Osteoblast (primary cell): ENCODE measurements at regions not wholly inside any gene's neighbourhood (a gene's known extent, or its start where the extent isn't known, plus 50 kb on each side); places are given as distances from the start of the nearest gene placed in this dataset.

Experiments
- DNase-seq: peaks from one replicate; pipeline ENCODE4 v3.0.0; 2011; ENCODE audit warnings: low spot score, mixed read lengths; ENCODE audit not compliant: insufficient read length; ENCODE audit errors: missing footprints
- H2AFZ ChIP-seq: 2 replicates; pipeline ENCODE4 v1.6.0; 2011; ENCODE audit warnings: mild to moderate bottlenecking, low read length
- H3K27ac ChIP-seq: 2 replicates; pipeline ENCODE4 v1.5.1; 2011; ENCODE audit warnings: mild to moderate bottlenecking, low read depth, low read length, moderate library complexity
- H3K27me3 ChIP-seq: 2 replicates; pipeline ENCODE4 v1.6.0; 2012; ENCODE audit warnings: mild to moderate bottlenecking, control low read depth, inconsistent platforms, low read length, moderate library complexity; ENCODE audit not compliant: insufficient read depth
- H3K36me3 ChIP-seq: 2 replicates; pipeline ENCODE4 v1.5.1; 2011; ENCODE audit warnings: mild to moderate bottlenecking, low read length, control low read depth, moderate library complexity; ENCODE audit not compliant: insufficient read depth
- H3K4me1 ChIP-seq: 2 replicates; pipeline ENCODE4 v1.5.1; 2011; ENCODE audit warnings: mild to moderate bottlenecking, low read length, control low read depth, moderate library complexity; ENCODE audit not compliant: insufficient read depth
- H3K4me2 ChIP-seq: 2 replicates; pipeline ENCODE4 v1.6.0; 2011; ENCODE audit warnings: mild to moderate bottlenecking, low read length; ENCODE audit not compliant: insufficient read depth
- H3K4me3 ChIP-seq: fragments of 200-600 bp; sonication (generic); 3 replicates; pipeline ENCODE4 v1.5.1; 2012; ENCODE audit warnings: mild to moderate bottlenecking, low read length, inconsistent platforms; ENCODE audit not compliant: insufficient read depth
- H3K79me2 ChIP-seq: 2 replicates; pipeline ENCODE4 v1.6.0; 2012; ENCODE audit warnings: mild to moderate bottlenecking, low read length, control low read depth, inconsistent platforms; ENCODE audit not compliant: insufficient read depth
- H3K9me3 ChIP-seq: 2 replicates; pipeline ENCODE4 v1.5.1; 2011; ENCODE audit warnings: low read depth, low read length, control low read depth
- H4K20me1 ChIP-seq: 2 replicates; pipeline ENCODE4 v1.6.0; 2012; ENCODE audit warnings: mild to moderate bottlenecking, low read length, control low read depth; ENCODE audit not compliant: insufficient read depth
- TF ChIP-seq, protein P1 (sequence below): IDR thresholded peaks from 2 replicates; pipeline ENCODE4 v1.5.1; 2011; ENCODE audit warnings: mild to moderate bottlenecking, low read depth, low read length, moderate library complexity; ENCODE audit errors: extremely low read depth

DNA sequence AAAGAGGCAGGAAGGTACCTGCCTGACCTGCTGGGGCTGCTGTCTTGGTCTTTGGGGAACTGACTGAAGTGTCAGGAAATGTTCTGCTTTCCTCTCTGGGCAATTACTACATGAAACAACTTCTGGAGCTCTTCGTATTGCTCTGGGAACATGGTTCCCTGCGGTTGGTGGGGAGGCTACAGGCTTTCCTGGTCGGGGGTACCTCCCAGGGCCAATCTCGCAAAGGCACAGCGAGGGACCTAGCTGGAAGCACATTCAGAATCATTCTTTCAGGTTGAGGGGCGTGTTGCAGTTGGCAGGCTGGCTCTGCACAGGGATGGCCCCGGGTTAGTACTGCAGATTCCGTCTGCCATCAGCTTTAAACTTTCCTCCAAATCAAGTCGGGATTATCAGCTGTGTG, 88.9 kb upstream of the RANBP3L start:
- no peak overlapping the region for H2AFZ ChIP-seq

DNA sequence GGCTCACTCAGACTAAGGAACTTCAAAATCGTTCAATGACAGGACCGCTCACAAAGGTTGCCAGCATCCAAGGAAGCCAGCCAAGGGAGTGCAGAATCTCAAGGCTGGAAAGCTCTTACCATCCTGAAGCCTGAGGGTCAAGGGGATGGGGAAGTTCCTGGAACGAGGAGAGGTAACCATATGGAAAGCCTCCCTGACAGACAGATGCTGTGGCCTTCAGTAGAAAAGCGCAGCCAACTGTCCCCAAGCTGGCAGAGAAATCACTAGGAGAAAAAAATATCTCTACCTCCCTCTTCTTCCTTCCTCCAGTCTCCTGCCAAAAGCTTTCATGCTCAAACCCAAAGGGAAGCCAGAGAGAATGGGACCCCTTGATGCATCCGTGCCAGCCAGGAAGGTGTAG, 90.5 kb upstream of the RANBP3L start:
- Histone ChIP-seq H2AFZ (no peak overlapping the region), H3K4me2 (no peak overlapping the region), H3K27ac (no peak overlapping the region), H3K9me3 (no peaks in the 10 kb centered on the region), H3K79me2 (no peaks in the 10 kb centered on the region), H3K4me1 (peaks cover 30% of the 10 kb centered on the region), H3K36me3 (no peaks in the 10 kb centered on the region), H3K27me3 (no peaks in the 10 kb centered on the region), H3K4me3 (no peak overlapping the region), H4K20me1 (no peaks in the 10 kb centered on the region)
- DNase-seq = peak; percentile 38
- TF ChIP-seq, protein P1, sequence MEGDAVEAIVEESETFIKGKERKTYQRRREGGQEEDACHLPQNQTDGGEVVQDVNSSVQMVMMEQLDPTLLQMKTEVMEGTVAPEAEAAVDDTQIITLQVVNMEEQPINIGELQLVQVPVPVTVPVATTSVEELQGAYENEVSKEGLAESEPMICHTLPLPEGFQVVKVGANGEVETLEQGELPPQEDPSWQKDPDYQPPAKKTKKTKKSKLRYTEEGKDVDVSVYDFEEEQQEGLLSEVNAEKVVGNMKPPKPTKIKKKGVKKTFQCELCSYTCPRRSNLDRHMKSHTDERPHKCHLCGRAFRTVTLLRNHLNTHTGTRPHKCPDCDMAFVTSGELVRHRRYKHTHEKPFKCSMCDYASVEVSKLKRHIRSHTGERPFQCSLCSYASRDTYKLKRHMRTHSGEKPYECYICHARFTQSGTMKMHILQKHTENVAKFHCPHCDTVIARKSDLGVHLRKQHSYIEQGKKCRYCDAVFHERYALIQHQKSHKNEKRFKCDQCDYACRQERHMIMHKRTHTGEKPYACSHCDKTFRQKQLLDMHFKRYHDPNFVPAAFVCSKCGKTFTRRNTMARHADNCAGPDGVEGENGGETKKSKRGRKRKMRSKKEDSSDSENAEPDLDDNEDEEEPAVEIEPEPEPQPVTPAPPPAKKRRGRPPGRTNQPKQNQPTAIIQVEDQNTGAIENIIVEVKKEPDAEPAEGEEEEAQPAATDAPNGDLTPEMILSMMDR = no peak

More for the DNA sequence above, 88.9 kb upstream of the RANBP3L start:
- peak; percentile 25 for DNase-seq
- Histone ChIP-seq H3K79me2 (no peaks in the 10 kb centered on the region), H3K27ac (no peak overlapping the region), H3K4me2 (no peak overlapping the region), H4K20me1 (no peaks in the 10 kb centered on the region), H3K36me3 (no peaks in the 10 kb centered on the region), H3K4me1 (peaks cover 21% of the 10 kb centered on the region), H3K9me3 (no peaks in the 10 kb centered on the region), H3K4me3 (no peak overlapping the region), H3K27me3 (no peaks in the 10 kb centered on the region)
- TF ChIP-seq, protein P1 = no peak

DNA sequence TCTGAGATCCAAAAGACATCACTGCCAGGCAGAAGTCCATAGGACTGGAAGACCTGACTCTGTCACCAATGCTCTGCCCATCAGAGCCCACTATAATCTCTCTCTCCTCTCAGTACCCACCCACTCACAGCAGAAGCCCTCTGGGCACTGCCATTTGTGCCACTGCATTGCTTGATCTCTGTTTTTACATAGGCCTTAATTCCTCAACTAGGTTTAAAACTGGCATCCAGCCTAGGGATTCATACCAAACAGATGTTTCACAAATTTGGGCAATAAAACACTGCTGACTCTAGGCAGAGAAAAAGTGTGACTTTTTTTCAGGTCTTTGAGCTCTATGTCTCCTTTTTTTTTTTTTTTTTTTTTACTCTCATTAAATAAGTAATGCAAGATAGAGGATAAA, 91.1 kb upstream of the RANBP3L start:
- TF ChIP-seq, protein P1 = no peak
- Histone ChIP-seq H3K27ac (peak overlapping the region; percentile 32), H4K20me1 (no peaks in the 10 kb centered on the region), H3K4me3 (no peak overlapping the region), H3K4me1 (peaks cover 30% of the 10 kb centered on the region), H3K36me3 (no peaks in the 10 kb centered on the region), H3K79me2 (no peaks in the 10 kb centered on the region), H3K9me3 (no peaks in the 10 kb centered on the region), H3K4me2 (peak overlapping the region; percentile 20), H3K27me3 (no peaks in the 10 kb centered on the region), H2AFZ (peak overlapping the region; percentile 45)
- DNase-seq = peak; percentile 80

DNA sequence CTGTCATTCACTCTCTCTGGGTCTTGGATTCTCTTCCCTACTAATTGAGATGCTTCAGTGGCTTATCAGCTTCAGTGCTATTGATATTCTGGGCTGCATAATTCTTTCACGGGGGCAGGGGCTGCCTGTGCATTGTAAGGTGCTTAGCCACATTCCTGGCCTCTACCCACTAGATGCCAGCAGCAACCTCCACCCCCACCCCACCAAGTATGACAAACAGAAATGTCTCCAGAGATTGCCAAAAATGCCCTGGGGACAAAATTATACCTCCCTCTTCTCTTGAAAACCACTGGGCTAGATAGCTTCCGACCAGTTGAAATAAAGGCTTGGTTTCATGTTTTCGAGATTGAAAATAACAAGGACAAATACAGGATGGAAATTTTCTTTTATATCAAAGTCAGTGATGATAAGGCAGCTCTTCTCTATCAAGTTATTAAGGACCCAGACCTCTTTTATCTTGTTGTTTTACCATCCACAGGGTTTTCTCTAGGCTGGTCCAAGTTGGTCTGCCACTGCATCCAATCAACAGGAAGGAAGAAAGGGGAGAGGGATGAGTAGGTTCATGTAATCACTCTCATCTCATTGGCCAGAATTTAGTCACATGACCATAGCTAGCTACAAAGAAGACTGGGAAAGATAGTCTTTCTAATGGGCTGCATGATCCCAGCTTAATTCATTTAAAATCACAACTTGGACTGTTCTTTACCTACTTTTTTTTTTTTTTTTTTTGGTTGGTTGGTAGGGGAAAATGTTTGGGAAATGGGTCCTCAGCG, 92.1 kb upstream of the RANBP3L start:
- Histone ChIP-seq H4K20me1 (no peaks in the 10 kb centered on the region), H3K79me2 (no peaks in the 10 kb centered on the region), H3K4me1 (peaks cover 30% of the 10 kb centered on the region), H3K27me3 (no peaks in the 10 kb centered on the region), H2AFZ (no peak overlapping the region), H3K9me3 (no peaks in the 10 kb centered on the region), H3K27ac (no peak overlapping the region), H3K4me3 (no peak overlapping the region), H3K36me3 (no peaks in the 10 kb centered on the region), H3K4me2 (no peak overlapping the region)
- no peak for DNase-seq
- TF ChIP-seq, protein P1 = no peak
